ENCODE measurements at regions not wholly inside any gene's neighbourhood (a gene's known extent, or its start where the extent isn't known, plus 50 kb on each side); places are given as distances from the start of the nearest gene placed in this dataset.

DNA sequence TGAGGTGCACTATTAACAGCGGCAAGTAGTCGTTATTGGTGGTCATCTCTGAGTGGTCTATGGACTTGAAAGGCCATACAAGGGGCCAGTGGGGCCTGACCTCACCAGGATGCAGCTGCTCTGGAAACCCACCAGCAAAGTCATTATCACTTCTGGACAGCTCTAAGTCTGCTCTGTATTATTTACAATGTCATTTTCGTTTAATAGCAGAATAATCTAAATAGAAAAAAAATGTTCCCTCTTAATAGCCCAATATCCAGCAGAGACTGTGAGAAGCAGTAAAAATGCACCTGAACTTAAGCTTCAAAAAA is 85.0 kb upstream of the EED start:
- TF ChIP-seq GATA3 (IDR thresholded peaks at IDR 0.05; ENCODE audit: low read depth, low read length) (no peak), GATA2 (IDR thresholded peaks at IDR 0.05; ENCODE audit: low read depth, low read length) (no peak)
